ENCODE measurements at regions not wholly inside any gene's neighbourhood (a gene's known extent, or its start where the extent isn't known, plus 50 kb on each side); places are given as distances from the start of the nearest gene placed in this dataset.

DNA sequence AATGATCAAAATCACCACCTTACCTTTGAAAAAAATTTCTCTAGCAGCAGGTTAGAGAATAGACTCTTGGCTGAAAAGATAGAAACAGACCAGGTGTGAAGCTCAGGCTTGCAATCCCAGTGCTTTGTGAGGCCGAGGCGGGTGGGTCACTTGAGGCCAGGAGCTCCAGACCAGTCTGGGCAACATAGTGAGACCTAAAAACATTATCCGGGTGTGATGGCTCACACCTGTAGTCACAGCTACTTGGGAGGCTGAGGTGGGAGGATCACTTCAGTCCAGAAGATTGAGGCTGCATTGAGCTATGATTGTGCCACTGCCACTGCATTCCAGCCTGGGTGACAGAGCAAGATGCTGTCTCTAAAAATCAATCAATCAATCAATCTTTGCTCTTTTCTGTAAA is 105.3 kb upstream of the TBX3 start:
- TF ChIP-seq, protein P1, sequence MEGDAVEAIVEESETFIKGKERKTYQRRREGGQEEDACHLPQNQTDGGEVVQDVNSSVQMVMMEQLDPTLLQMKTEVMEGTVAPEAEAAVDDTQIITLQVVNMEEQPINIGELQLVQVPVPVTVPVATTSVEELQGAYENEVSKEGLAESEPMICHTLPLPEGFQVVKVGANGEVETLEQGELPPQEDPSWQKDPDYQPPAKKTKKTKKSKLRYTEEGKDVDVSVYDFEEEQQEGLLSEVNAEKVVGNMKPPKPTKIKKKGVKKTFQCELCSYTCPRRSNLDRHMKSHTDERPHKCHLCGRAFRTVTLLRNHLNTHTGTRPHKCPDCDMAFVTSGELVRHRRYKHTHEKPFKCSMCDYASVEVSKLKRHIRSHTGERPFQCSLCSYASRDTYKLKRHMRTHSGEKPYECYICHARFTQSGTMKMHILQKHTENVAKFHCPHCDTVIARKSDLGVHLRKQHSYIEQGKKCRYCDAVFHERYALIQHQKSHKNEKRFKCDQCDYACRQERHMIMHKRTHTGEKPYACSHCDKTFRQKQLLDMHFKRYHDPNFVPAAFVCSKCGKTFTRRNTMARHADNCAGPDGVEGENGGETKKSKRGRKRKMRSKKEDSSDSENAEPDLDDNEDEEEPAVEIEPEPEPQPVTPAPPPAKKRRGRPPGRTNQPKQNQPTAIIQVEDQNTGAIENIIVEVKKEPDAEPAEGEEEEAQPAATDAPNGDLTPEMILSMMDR (IDR thresholded peaks at IDR 0.05), result no peak
- TF ChIP-seq POLR2A (IDR thresholded peaks at IDR 0.05), result no peak
- TF ChIP-seq POLR2AphosphoS5 (IDR thresholded peaks at IDR 0.05), result no peak
- no peak for TF ChIP-seq EP300 (IDR thresholded peaks at IDR 0.05; ENCODE audit: low read depth)
